Cardiac septum (tissue), 1 donor: ENCODE measurements at regions not wholly inside any gene's neighbourhood (a gene's known extent, or its start where the extent isn't known, plus 50 kb on each side); places are given as distances from the start of the nearest gene placed in this dataset.

ENCODE experiments used
- DNase-seq: peaks from one replicate; pipeline ENCODE4 v3.0.0-alpha.2; 2020; ENCODE audit warnings: low spot score
- intact Hi-C: fragments of 100-400 bp; cut with DNase I; formaldehyde crosslinking; loops from one replicate; pipeline ENCODE4 v1.14.0; 2022
- donor health status: DM: no; HTN: no; CAD: no.

- DNase-seq, result no peak
- intact Hi-C loops, result no loop called here
Measured at GRCh38 chr7:42414941-42415505, 178.0 kb upstream of the GLI3 start.

- intact Hi-C loops, result no loop called here
- DNase-seq, result no peak
Measured at GRCh38 chr7:42414028-42414427, 177.0 kb upstream of the GLI3 start.

- no peak for DNase-seq
- intact Hi-C loops, result no loop called here
Measured at GRCh38 chr7:42409296-42409695, 172.3 kb upstream of the GLI3 start.

- intact Hi-C loops, result no loop called here
- DNase-seq, result no peak
Measured at GRCh38 chr7:42407833-42408232, 170.8 kb upstream of the GLI3 start.

- intact Hi-C loops, result no loop called here
- no peak for DNase-seq
Measured at GRCh38 chr7:42407021-42407710, 170.2 kb upstream of the GLI3 start.

- intact Hi-C loops, result no loop called here
- DNase-seq, result no peak
Measured at GRCh38 chr7:42406358-42406757, 169.3 kb upstream of the GLI3 start.

- intact Hi-C loops, result no loop called here
- no peak for DNase-seq
Measured at GRCh38 chr7:42405782-42406181, 168.8 kb upstream of the GLI3 start.

GRCh38 chr7:42403831-42404230 is 166.8 kb upstream of the GLI3 start:
- intact Hi-C loops, result no loop called here
- no peak for DNase-seq

- DNase-seq, result no peak
- intact Hi-C loops, result no loop called here
Measured at GRCh38 chr7:42400961-42401360, 164.0 kb upstream of the GLI3 start.

GRCh38 chr7:42400211-42400772 is 163.3 kb upstream of the GLI3 start:
- DNase-seq, result no peak
- intact Hi-C loops, result no loop called here

GRCh38 chr7:42395607-42396006 is 158.6 kb upstream of the GLI3 start:
- no peak for DNase-seq
- intact Hi-C loops, result no loop called here

GRCh38 chr7:42392826-42393225 is 155.8 kb upstream of the GLI3 start:
- intact Hi-C loops, result no loop called here
- no peak for DNase-seq

GRCh38 chr7:42389697-42390096 is 152.7 kb upstream of the GLI3 start:
- intact Hi-C loops, result no loop called here

GRCh38 chr7:42385912-42386311 is 148.9 kb upstream of the GLI3 start:
- no peak for DNase-seq
- intact Hi-C loops, result no loop called here

More at GRCh38 chr7:42389697-42390096, 152.7 kb upstream of the GLI3 start:
- no peak for DNase-seq

GRCh38 chr7:42381161-42381560 is 144.2 kb upstream of the GLI3 start:
- no peak for DNase-seq
- intact Hi-C loops, result no loop called here

GRCh38 chr7:42380401-42380800 is 143.4 kb upstream of the GLI3 start:
- intact Hi-C loops, result no loop called here
- no peak for DNase-seq

- intact Hi-C loops, result no loop called here
Measured at GRCh38 chr7:42378149-42378548, 141.1 kb upstream of the GLI3 start.

GRCh38 chr7:42373285-42373684 is 136.3 kb upstream of the GLI3 start:
- intact Hi-C loops, result no loop called here
- DNase-seq, result no peak

More at GRCh38 chr7:42378149-42378548, 141.1 kb upstream of the GLI3 start:
- DNase-seq, result no peak

GRCh38 chr7:42372479-42372878 is 135.5 kb upstream of the GLI3 start:
- DNase-seq, result no peak
- intact Hi-C loops, result no loop called here

- DNase-seq, result no peak
- intact Hi-C loops, result no loop called here
Measured at GRCh38 chr7:42359946-42360345, 122.9 kb upstream of the GLI3 start.

GRCh38 chr7:42351316-42351935 is 114.4 kb upstream of the GLI3 start:
- intact Hi-C loops, result no loop called here
- no peak for DNase-seq
